K562 (cell line): ENCODE measurements at regions not wholly inside any gene's neighbourhood (a gene's known extent, or its start where the extent isn't known, plus 50 kb on each side); places are given as distances from the start of the nearest gene placed in this dataset.

Source experiments
- SMARCC2 ChIP-seq: fragments of 450-650 bp; IDR thresholded peaks from 2 replicates; pipeline ENCODE4 v1.6.1; 2017; ENCODE audit warnings: antibody characterized with exemption, moderate library complexity, mild to moderate bottlenecking, low read depth
- STAT5A ChIP-seq: IDR thresholded peaks from 2 replicates; pipeline ENCODE4 v1.6.1; 2012; ENCODE audit warnings: low read length, inconsistent platforms, borderline replicate concordance
- ZNF75A ChIP-seq: fragments of 450-650 bp; formaldehyde crosslinking; IDR thresholded peaks from 2 replicates; pipeline ENCODE4 v1.4.0; 2020; ENCODE audit warnings: mild to moderate bottlenecking
- TF ChIP-seq, protein P1 (sequence below), 2 experiments: fragments of 450-650 bp; IDR thresholded peaks; 2 replicates each; pipeline ENCODE4 v1.6.1; 2016; ENCODE audit warnings: mild to moderate bottlenecking in 2 of 2, borderline replicate concordance in 1 of 2, low read depth in 1 of 2, moderate library complexity in 1 of 2
- TF ChIP-seq, protein P2 (sequence below): fragments of 450-650 bp; formaldehyde crosslinking; IDR thresholded peaks from 2 replicates; pipeline ENCODE4 v1.4.0; 2020; ENCODE audit warnings: mild to moderate bottlenecking

DNA sequence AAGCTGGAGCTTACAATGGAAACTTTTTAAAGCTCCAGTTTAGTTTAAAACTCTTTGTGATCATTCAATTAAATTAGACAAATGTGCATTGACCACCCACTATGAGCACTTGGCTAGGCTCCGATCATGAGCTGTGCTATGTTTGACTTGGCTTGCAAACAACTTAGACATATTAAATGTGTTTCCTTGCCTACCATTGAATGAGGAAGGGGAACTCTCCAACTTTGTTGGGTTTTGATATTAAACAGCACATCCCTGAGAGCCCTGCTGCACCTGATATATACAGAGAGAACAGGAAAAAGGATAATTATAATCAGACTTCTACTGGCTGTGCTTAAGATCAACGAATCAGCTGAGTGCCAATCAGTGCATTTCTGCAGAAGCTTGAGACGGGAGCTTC lies 71.4 kb upstream of the ADGRL3 start (continued):
- TF ChIP-seq, protein P1, sequence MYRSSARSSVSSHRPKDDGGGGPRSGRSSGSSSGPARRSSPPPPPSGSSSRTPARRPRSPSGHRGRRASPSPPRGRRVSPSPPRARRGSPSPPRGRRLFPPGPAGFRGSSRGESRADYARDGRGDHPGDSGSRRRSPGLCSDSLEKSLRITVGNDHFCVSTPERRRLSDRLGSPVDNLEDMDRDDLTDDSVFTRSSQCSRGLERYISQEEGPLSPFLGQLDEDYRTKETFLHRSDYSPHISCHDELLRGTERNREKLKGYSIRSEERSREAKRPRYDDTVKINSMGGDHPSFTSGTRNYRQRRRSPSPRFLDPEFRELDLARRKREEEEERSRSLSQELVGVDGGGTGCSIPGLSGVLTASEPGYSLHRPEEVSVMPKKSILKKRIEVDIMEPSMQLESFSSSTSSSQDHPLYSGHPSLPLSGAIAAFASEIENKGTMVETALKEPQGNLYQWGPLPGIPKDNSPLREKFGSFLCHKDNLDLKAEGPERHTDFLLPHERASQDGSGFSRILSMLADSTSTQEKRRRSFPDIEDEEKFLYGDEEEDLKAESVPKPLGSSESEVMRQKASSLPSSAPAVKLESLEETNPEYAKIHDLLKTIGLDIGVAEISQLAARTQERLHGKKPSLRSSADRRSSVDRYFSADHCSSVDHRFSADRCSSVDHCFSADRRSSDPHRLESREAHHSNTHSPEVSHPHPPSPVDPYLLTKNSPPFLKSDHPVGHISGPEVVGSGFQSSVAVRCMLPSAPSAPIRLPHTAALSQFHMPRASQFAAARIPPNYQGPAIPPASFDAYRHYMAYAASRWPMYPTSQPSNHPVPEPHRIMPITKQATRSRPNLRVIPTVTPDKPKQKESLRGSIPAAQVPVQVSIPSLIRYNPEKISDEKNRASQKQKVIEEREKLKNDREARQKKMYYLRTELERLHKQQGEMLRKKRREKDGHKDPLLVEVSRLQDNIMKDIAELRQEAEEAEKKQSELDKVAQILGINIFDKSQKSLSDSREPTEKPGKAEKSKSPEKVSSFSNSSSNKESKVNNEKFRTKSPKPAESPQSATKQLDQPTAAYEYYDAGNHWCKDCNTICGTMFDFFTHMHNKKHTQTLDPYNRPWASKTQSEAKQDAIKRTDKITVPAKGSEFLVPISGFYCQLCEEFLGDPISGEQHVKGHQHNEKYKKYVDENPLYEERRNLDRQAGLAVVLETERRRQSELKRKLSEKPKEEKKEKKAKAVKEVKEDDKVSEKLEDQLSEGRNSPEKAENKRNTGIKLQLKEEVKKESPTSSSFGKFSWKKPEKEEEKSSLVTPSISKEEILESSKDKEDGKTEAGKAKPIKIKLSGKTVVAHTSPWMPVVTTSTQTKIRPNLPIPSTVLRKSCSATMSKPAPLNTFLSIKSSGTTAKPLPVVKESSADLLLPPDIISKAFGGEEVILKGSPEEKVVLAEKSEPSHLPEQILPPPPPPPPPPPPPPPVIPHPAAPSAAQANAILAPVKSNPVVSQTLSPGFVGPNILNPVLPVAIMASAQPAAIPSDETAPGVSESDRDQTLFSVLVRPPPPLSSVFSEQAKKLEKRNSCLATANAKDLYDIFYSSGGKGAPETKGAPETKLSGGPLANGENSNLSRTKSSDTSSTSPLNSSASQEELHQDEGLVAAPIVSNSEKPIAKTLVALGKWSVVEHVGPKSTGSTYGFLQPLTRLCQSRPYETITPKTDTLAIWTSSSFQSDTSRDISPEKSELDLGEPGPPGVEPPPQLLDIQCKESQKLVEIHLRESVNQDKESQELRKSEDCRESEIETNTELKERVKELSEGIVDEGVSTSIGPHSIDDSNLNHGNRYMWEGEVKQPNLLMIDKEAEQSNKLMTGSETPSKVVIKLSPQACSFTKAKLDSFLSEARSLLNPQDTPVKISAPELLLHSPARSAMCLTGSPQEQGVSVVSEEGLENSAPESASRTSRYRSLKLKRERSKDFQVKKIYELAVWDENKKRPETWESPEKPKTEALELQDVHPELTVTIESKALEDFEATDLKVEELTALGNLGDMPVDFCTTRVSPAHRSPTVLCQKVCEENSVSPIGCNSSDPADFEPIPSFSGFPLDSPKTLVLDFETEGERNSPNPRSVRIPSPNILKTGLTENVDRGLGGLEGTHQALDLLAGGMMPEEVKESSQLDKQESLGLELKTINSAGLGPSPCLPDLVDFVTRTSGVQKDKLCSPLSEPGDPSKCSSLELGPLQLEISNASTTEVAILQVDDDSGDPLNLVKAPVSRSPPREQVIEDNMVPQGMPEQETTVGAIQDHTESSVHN (IDR thresholded peaks at IDR 0.05; ENCODE audit: borderline replicate concordance in 1 of 2, low read depth in 1 of 2) = no peak
- TF ChIP-seq ZNF75A (no peak), STAT5A (no peak), SMARCC2 (no peak)
- TF ChIP-seq, protein P2, sequence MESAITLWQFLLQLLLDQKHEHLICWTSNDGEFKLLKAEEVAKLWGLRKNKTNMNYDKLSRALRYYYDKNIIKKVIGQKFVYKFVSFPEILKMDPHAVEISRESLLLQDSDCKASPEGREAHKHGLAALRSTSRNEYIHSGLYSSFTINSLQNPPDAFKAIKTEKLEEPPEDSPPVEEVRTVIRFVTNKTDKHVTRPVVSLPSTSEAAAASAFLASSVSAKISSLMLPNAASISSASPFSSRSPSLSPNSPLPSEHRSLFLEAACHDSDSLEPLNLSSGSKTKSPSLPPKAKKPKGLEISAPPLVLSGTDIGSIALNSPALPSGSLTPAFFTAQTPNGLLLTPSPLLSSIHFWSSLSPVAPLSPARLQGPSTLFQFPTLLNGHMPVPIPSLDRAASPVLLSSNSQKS = no peak
